Tibial artery (tissue), 4 donors: ENCODE measurements at regions not wholly inside any gene's neighbourhood (a gene's known extent, or its start where the extent isn't known, plus 50 kb on each side); places are given as distances from the start of the nearest gene placed in this dataset.

ENCODE experiments used
- DNase-seq, 2 donors: peaks; one replicate each; pipeline ENCODE4 v3.0.0-alpha.2; 2019
- H3K27ac ChIP-seq, 2 donors: fragments of 200-600 bp; sonication (generic) in 1 of 2; 1 replicate in 1 of 2; 2 replicates in 1 of 2; pipeline ENCODE4 v1.5.1; 2018 to 2019; ENCODE audit warnings: mild to moderate bottlenecking in 1 of 2
- H3K27me3 ChIP-seq, 2 donors: fragments of 200-600 bp; sonication (generic) in 1 of 2; one replicate each; pipeline versions ENCODE4 v1.5.1 to v1.6.0; 2016 to 2019
- H3K36me3 ChIP-seq, 3 donors: fragments of 200-600 bp; sonication (generic) in 2 of 3; one replicate each; pipeline ENCODE4 v1.5.1; 2016 to 2019; ENCODE audit warnings: mild to moderate bottlenecking in 2 of 3
- H3K4me1 ChIP-seq, 4 donors: fragments of 200-600 bp; sonication (generic) in 2 of 4; 1 replicate in 3 of 4; 2 replicates in 1 of 4; pipeline ENCODE4 v1.5.1; 2016 to 2019
- H3K4me3 ChIP-seq, 2 donors: fragments of 200-600 bp; sonication (generic) in 1 of 2; 1 replicate in 1 of 2; 2 replicates in 1 of 2; pipeline ENCODE4 v1.5.1; 2018 to 2019; ENCODE audit warnings: mild to moderate bottlenecking in 2 of 2
- H3K9me3 ChIP-seq, 3 donors: fragments of 200-600 bp; sonication (generic) in 1 of 3; one replicate each; pipeline ENCODE4 v1.5.1; 2016 to 2019
- intact Hi-C: fragments of 100-400 bp; cut with DNase I; formaldehyde crosslinking; loops from one replicate; pipeline ENCODE4 v1.15.0; 2023; ENCODE audit warnings: low total_unique reads
- TF ChIP-seq, protein P1 (sequence below), 2 experiments: fragments of 200-600 bp in 1 of 2; fragments of 450-650 bp in 1 of 2; IDR thresholded peaks; one replicate each; pipeline ENCODE4 v1.5.1; 2017 to 2019; ENCODE audit warnings: antibody characterized with exemption in 2 of 2, mild to moderate bottlenecking in 1 of 2, moderate library complexity in 1 of 2

DNA sequence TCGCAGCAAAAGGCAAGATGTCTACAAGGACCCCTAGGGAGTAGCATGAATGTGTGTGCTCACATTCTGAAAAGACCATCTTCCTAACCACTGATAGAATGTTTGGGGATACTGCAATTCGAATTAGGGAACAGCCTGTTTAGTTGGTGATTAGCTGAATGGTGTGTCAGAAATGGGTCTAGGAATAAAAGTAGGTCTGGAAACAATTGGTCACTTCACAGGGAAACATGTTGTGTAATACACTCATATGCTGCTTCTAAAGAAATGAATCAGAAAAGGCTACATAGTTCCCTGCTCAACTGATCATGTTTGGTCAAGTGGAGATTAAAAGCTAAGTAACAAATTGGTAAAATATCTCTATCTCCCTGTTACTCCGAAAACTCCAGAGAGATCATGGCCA lies 2362.4 kb upstream of the TENM3 start:
- no peak for DNase-seq
- Histone ChIP-seq H3K4me3 (no peak overlapping the region), H3K27ac (no peak overlapping the region), H3K9me3 (no peaks in the 10 kb centered on the region), H3K36me3 (no peaks in the 10 kb centered on the region), H3K27me3 (no peaks in the 10 kb centered on the region), H3K4me1 (no peaks in the 10 kb centered on the region)
- TF ChIP-seq, protein P1, sequence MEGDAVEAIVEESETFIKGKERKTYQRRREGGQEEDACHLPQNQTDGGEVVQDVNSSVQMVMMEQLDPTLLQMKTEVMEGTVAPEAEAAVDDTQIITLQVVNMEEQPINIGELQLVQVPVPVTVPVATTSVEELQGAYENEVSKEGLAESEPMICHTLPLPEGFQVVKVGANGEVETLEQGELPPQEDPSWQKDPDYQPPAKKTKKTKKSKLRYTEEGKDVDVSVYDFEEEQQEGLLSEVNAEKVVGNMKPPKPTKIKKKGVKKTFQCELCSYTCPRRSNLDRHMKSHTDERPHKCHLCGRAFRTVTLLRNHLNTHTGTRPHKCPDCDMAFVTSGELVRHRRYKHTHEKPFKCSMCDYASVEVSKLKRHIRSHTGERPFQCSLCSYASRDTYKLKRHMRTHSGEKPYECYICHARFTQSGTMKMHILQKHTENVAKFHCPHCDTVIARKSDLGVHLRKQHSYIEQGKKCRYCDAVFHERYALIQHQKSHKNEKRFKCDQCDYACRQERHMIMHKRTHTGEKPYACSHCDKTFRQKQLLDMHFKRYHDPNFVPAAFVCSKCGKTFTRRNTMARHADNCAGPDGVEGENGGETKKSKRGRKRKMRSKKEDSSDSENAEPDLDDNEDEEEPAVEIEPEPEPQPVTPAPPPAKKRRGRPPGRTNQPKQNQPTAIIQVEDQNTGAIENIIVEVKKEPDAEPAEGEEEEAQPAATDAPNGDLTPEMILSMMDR (IDR thresholded peaks at IDR 0.05): no peak
- intact Hi-C loops: no loop called here

DNA sequence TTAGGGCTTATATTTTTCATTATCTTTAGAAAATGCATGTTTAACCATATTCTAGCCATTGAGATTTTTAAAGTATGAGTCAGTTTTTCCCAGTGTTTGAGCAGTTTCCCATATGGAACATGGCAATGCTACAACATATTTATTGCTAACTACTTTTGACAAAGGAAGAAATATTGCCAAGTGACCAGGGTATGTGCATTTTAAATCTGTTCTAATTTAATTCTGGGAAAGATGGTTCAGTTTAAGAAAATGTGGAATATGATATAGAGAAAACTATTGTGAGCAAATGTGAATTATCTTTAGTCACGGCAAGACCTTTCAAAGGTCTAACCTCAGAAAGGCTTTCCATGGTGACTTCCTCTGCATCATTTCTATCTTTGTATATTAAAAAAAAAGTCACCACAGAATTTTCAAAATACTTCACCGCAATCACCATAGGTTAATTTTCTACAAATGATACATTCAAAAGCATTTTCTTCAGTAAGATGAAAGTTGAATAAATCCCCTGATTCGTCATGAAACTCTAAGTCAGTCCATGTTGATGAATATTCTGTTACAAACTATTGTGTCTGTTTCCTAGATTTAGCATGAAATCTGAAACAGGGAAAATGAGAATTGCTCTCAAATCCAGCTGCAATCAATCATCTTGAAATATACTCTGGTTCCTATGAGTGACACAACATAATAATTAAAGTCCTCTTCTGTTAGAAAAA lies 2349.0 kb upstream of the TENM3 start:
- intact Hi-C loops: no loop called here
- TF ChIP-seq, protein P1 (IDR thresholded peaks at IDR 0.05): no peak
- Histone ChIP-seq H3K4me3 (no peak overlapping the region), H3K27me3 (no peaks in the 10 kb centered on the region), H3K4me1 (no peaks in the 10 kb centered on the region), H3K27ac (no peak overlapping the region), H3K36me3 (no peaks in the 10 kb centered on the region), H3K9me3 (no peaks in the 10 kb centered on the region)
- no peak for DNase-seq

- H3K4me1 ChIP-seq: no peaks in the 10 kb centered on the region
- TF ChIP-seq, protein P1 (IDR thresholded peaks at IDR 0.05): no peak
- H3K36me3 ChIP-seq: no peaks in the 10 kb centered on the region
- no peaks in the 10 kb centered on the region for H3K9me3 ChIP-seq
- no peaks in the 10 kb centered on the region for H3K27me3 ChIP-seq
- intact Hi-C loops: no loop called here
- no peak overlapping the region for H3K27ac ChIP-seq
- no peak for DNase-seq
- H3K4me3 ChIP-seq: no peak overlapping the region
Measured at GRCh38 chr4:179919587-179919986, 2323.6 kb upstream of the TENM3 start.

DNA sequence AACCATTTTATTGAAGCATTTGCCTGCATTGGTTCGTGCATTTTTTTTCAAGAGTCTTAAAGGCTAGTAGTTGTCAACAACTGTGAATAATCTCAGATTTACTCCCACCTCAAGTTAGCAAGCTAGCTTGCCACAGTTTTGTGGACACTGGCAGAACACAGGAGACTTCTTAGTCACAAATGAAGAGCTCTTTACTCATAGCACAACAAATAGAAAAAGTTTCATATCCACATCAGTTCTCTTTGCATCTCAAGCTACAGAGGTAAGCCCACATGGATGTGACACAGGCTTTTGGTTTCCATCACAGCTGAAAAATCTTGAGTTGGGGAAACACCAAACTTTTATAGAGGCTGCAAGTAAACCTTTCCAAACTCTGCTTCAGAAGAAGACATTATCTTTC lies 2315.7 kb upstream of the TENM3 start:
- Histone ChIP-seq H3K9me3 (no peaks in the 10 kb centered on the region), H3K4me3 (no peak overlapping the region), H3K36me3 (no peaks in the 10 kb centered on the region), H3K27me3 (no peaks in the 10 kb centered on the region), H3K27ac (no peak overlapping the region), H3K4me1 (no peaks in the 10 kb centered on the region)
- TF ChIP-seq, protein P1 (IDR thresholded peaks at IDR 0.05): no peak
- intact Hi-C loops: no loop called here
- no peak for DNase-seq

DNA sequence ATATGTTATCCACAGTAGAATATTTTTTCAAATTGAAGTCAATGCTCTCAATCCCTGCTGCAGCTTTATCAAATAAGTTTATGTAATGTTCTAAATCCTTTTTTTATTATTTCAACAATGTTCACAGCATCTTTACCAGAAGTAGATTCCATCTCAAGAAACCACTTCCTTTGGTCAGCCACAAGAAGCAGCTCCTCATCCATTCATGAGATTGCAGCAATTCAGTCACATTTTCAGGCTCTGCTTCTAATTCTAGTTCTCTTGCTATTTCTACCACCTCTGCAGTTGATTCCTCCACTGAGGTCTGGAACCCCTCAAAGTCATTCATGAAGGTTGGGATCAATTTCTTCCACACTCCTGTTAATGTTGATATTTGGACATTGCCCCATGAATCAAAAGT lies 2301.3 kb upstream of the TENM3 start:
- Histone ChIP-seq H3K36me3 (no peaks in the 10 kb centered on the region), H3K4me1 (no peaks in the 10 kb centered on the region), H3K27me3 (no peaks in the 10 kb centered on the region), H3K4me3 (no peak overlapping the region), H3K27ac (no peak overlapping the region), H3K9me3 (no peaks in the 10 kb centered on the region)
- intact Hi-C loops: no loop called here
- no peak for DNase-seq
- TF ChIP-seq, protein P1 (IDR thresholded peaks at IDR 0.05): no peak

GRCh38 chr4:179976777-179977176 lies 2266.4 kb upstream of the TENM3 start:
- TF ChIP-seq, protein P1 (IDR thresholded peaks at IDR 0.05): no peak
- H3K27me3 ChIP-seq: no peaks in the 10 kb centered on the region
- H3K9me3 ChIP-seq: no peaks in the 10 kb centered on the region
- intact Hi-C loops: no loop called here
- DNase-seq: no peak
- H3K36me3 ChIP-seq: no peaks in the 10 kb centered on the region
- no peak overlapping the region for H3K27ac ChIP-seq
- no peak overlapping the region for H3K4me3 ChIP-seq
- H3K4me1 ChIP-seq: no peaks in the 10 kb centered on the region
